Stimulated activated CD8-positive, alpha-beta memory T cell treated with anti-CD3 and anti-CD28 coated beads, Interleukin-2, amount 100 ng/mL, for 1 hour (primary cell): ENCODE measurements at regions not wholly inside any gene's neighbourhood (a gene's known extent, or its start where the extent isn't known, plus 50 kb on each side); places are given as distances from the start of the nearest gene placed in this dataset.

Experiments
- DNase-seq, 2 donors: peaks; one replicate each; pipeline ENCODE4 v3.0.0-alpha.2; 2020; ENCODE audit warnings: low read depth in 2 of 2

DNA sequence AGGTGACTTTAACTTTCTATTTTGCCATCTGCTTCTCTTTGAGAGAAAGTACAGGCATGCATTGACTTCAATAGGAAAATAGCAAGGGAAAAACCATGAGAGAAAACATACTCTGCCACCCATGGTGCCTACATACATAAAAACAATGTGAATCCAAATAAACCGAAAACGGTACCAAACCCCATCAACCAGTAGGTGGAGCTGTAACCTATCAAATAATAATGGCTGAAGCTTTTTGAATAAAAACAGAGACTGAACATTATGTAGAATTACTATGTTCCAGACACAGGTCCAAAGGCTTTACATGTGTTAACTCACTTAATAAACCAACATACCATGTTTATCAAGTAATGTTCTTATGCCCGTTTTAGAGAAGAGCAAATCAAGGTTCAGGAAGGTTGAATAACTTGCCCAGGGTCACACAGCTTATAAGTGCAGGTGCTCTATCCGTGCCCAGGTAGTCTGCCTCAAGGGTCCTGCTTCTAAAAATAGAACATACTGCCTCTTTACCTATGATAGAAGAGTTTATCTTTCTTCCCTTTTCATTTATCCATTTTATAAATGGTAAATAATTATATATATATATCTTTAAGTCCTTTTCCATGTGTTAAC, 293.9 kb upstream of the SYT4 start:
- no peak for DNase-seq

DNA sequence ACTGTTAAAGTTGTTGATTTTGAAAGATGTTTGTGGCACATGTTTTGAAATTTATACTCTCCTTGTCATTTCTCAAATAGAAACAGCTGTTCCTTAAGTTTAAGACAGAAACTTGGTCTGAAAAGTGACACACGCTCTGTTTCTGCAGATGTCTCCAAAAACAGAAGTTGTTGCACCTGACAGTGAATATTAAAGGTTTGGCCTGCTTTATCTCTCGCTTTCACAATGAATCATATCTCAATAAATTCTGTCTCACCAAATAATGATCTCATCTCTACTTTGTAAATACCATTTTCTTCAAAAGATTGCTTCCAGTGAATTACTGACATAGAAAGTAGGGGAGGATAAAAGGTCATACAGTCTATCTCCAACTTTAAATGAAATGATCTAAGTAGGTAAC, 294.9 kb upstream of the SYT4 start:
- no peak for DNase-seq

DNA sequence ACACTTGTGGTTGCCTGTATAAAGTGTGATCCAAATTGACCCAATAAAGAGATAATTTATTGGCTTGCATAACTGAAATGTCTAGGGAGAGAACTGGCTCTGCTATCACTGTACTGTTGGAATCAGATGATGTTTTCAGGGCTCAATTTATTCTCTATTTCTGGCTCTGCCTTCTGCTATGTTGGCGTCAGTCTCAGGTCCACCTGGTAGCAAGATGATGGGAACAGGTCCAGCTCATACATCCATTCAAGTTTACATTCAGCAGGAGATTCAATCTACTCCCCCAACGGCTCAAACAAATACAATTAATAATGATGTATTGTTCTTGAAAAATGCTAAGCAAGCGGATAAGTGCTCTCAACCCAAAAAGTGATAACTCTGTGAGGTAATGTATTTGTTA, 297.7 kb upstream of the SYT4 start:
- no peak for DNase-seq

DNA sequence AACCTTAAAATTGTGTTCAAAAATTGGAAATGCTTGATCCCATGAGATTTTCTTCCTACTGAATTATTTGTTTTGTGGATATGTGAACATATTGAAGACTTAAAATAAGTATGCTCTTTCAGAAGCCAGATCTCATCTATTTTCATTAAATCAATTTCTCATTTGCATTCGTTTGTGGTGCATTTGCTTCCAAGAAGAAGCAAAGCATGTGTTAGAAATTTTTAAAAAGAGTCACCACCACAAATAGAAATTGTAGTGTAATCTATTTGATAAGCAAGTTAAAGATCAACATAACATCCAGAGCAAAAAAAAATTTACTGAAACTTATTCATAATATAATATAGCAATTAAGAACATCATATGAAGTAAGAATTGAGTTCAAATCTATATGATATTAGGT, 300.9 kb upstream of the SYT4 start:
- DNase-seq, result no peak

DNA sequence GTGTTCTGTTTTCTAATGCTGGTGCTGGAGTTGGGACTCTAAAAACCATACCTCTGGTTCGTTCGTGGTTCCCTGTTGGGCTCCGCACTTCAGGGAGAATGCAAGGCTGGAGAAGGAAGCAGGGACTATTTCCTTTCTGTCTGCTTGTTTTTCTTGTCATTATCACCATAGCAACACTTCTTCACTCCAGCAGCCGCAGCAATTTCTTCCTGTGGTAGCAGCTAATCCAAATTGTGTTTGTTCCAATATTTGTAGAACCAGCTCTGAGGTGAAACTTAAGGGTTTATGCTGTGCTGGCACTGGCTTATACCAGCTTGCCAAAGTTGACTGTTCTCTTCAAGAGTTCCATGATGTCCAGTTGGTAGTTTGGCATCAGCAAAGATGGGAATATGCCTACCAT, 301.4 kb upstream of the SYT4 start:
- no peak for DNase-seq

DNA sequence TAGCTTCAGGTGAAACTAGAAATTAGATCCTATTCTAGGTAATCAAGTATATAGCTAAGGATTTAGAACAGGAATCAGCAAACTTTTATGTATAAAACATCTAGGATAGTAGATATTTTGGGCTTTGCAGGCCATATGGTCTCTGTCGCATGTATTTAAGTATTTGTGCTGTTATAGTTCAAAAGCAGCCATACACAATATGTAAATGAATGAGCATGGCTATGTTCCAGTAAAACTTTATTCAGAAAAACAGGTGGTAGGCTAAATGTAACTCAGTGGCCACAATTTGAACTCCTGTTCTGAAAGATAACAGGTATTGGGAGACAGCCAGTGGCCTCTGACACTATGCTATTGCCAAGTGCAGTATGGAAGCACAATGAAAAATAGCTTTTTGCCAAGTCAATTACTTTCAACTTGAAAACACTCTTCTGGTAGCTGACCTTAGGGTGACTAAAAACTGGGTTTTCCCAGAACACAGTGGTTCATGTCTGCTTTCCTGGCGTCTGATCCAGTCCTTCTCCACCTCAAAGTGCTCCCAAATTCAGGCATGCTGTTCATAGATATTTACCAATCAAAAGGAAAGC, 304.7 kb upstream of the SYT4 start:
- DNase-seq, result no peak

DNA sequence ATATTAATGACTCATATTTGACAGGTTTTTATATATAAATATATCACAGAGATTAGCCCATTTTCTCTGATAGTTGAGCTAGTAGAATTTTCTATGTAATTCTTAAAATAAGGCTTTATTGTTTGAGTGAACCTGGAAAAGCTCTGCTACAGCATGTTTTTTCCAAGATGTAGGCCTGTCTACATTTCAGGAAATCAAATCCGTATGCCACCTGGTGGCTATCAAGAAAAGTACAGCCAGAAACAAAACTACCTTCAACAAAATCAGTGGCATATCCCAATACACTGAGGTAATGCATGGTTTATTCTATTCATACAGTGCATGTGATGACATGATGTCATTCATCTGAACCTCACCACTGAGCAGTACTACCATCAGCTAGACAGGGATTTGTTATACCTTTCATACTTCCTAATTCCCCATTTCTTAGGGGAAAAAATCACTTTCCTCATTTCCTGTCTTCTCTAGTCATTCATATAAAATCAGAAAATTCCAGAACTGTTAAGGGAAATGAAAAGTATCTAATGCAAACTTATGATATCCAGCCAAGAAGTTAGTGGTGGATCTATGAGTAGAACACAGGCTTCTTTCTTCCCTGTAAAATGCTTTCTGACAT, 310.4 kb upstream of the SYT4 start:
- DNase-seq, result no peak

DNA sequence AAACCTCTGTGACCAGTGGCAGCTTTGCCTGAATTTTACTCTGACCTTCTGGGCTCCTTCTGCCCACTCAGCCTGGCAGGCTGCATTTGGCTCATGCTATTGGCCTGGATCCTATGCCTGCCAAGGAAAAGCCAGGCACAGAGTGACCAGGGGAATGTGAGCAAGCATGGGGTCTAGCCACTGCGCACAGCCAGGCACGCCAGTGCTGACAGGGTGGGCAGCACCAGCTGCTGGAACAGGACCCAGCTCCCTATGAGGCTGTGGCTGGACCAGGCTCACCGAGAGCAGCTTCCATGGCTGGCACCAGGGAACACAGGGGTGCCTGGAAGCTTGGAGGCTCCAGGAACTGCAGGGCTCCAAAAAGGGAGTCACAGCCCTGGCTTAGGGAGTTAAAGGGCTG, 311.5 kb upstream of the SYT4 start:
- DNase-seq, result no peak

DNA sequence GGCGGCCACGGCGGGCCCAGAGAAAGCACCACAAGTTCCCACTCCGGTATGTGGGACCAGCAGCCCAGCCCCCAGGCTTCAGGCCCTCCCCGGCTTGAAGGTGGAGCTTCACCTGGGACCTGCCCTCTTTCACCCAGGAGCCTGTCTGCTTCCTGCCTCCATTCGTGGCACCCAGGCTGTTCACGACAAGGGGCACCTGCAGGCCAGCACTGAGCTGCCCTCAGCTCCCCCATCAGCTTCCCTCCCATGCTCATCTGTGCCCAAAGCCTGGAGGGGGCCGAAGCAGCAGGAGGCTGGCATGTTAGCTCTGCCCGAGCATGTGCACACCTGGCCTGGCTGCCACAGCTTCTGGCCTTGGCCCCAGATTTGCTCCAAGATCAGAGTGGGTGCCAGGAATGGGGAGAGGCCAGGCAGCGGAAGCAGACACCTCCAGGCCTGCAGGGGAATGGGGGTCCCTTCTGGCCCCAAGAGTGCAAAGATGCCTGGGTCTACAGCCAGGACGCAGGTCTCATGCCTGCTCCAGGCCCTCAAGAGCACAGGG, 312.4 kb upstream of the SYT4 start:
- DNase-seq, result no peak

DNA sequence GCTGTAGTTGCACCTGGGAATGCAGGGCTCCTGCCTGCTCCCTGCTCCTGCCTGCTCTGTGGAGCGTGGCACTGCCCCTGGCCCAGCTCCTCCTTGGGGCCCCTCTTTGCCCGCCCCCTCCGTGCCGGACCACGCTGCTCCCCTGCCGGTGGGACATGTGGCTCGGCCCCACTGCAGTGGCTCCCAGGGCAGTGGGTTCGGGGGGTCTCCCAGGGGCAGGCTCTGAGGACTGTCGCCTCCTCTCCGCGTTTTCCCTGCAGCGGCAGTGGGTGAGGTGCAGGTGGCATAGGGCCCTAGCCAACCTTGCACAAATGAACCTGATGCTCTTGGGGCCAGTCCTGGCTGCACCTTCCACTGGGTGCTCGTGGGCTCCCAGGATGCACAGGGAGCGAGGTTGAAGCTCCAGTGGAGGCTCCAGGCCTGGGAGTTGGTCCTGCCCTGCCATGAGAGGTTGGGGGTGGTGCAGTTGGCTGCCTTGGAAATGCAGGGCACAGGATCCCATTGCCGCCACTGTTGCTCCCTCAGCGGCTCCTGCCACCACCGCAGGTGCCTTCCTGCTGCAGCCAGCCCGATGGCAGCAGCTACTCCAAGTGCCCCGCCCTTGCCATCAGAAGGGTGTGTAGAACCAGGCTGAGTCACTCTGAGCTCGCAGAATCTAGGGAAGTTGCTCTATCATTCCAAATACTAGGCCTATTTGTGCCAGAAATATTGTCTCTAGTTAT, 313.1 kb upstream of the SYT4 start:
- no peak for DNase-seq

DNA sequence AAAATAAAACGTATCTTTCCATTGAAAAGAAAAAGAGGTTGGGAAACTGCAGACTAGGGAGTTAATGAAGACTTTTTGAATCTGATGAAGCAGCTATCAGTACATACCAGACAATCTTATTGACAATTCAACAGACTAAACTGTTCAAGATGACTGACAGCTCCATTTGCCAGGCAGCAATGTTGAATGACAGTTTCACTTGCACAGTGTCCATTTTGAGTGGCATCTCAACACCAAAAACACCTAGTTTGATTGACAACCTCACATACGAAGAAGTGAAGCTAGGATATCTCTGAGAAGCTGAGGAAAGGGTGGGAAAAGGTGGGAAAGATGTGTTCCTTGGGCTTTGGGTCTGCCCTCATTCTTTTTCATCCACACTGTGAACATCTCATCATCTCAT, 315.0 kb upstream of the SYT4 start:
- DNase-seq, result no peak

DNA sequence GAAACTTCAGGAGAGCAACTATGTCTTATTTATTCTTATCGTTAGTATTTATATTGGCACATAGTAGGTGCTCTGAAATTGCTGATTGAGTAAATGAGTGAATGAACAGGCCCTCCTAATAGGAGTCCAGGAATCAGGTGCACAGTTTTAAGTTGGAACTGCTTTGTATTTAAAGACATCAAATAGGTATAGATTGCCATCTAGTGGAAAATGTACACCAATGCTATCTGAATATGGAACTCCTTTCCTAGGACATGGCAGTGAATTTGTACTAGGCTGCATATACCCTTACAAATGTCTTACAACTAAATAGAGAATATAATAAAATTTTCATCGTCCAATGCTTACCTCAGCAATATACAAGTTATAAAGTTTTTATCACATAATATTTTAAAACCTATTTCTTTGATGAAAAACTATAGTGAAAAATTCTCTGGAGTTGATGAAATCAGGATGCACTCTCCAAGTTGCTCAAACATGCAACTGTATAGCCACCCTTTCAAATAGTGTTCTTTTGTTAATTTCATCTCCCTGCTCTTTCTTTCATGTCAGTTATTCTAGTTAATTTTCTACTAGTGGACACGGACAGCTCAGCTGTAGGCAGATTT, 318.9 kb upstream of the SYT4 start:
- no peak for DNase-seq

DNA sequence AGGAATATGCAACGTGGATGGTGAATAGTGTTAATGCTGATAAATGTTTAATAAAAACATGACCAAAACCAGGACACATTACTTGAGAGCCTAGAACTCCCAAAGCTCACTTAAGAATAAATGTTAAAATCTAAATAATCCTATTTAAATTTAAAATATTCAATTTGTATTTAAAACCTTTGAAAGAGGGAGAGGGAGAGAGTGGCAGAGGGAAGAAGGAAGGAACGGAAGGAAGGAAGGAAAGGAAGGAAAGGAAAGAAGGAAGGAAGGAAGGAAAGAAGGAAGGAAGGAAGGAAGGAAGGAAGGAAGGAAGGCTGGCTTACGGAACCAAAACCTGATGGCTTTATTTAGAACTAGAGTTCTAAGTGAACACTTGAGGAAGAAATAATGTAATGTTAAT, 324.1 kb upstream of the SYT4 start:
- DNase-seq, result no peak

DNA sequence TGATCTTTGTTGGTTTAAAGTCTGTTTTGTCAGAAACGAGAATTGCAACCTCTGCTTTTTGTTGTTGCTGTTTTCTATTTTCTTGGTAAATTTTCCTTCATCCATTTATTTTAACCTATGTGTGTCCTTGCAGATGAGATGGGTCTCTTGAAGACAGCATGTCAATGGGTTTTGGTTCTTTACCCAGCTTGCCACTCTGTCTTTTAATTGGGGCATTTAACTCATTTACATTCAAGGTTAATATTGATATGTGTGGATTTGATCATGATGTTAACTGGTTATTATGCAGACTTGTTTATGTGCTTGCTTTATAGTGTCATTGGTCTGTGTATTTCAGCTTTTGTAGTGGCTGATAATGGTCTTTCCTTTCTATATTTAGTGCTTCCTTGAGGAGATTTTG, 327.9 kb upstream of the SYT4 start:
- DNase-seq, result no peak

DNA sequence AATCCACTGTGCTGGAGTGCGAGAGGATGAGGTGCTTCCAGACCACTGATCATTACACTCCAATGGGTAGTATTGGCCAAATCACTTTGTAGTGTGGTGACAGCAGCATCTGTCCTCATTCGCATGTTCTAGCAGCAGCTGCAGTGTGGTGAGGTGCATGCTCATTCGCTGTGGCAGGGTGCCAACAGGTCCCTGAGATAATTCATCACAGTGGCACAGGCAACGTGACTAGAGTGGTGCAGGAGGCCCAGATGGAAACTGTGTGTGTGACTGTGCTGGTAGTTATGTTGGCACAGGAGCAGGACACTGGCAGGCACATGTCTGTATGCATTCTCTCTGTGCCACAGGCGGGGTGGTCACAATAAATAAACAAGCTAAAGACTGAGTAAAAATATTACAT, 329.5 kb upstream of the SYT4 start:
- DNase-seq, result no peak

DNA sequence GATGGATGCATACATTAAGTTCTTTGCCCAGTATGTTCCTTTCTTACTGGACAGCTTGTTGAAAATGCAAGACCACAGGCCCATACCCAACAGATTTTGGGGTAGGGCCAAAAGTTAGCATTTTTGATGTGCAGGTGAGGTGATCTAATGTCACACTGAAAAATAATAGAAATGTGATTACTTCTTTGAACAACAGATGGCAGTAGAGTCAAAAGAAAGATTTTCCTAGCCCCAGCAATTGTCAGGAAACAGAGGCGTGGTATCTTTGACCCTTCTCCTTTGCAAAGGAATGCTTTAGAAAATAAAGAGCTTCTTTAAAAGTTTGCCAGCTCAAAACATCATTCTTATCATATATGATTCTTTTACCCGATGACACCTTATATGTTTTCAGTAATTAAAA, 343.6 kb upstream of the SYT4 start:
- no peak for DNase-seq

DNA sequence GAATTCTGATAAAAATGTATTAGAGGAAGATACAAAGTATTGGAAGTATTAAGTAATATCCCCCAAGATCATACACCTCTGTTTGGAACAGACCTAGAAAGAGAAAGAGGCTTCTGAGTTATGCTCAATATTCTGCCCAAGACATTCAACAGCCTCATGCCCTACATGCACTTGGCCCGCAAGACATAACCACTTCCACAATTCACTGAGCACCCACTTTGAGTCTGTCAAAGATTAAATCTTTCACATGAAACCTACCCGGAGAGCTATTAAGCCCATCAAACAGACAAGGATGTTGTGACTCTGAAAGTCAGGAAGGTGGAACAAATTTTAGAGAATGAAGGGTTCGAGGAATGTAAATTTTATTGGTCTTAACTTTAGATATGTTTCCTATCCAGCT, 344.7 kb upstream of the SYT4 start:
- DNase-seq, result no peak

DNA sequence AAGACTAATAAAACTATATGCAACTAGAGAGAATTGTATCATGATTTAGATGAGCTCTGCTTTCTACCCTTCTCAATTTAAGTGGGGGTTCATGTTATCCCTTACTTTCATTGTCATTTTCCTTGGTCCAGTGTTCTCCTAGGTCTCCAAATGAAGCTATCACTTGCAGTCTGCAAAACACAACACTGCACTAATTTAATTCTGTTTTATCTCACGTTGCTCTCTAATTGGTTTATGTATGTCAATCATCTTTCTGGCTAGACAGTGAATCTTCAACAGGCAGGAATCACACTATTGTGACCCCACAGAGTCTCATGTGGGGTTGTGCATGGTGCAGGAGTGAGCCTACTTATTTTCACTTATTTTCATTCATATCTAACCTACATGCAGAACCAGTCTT, 348.3 kb upstream of the SYT4 start:
- no peak for DNase-seq

DNA sequence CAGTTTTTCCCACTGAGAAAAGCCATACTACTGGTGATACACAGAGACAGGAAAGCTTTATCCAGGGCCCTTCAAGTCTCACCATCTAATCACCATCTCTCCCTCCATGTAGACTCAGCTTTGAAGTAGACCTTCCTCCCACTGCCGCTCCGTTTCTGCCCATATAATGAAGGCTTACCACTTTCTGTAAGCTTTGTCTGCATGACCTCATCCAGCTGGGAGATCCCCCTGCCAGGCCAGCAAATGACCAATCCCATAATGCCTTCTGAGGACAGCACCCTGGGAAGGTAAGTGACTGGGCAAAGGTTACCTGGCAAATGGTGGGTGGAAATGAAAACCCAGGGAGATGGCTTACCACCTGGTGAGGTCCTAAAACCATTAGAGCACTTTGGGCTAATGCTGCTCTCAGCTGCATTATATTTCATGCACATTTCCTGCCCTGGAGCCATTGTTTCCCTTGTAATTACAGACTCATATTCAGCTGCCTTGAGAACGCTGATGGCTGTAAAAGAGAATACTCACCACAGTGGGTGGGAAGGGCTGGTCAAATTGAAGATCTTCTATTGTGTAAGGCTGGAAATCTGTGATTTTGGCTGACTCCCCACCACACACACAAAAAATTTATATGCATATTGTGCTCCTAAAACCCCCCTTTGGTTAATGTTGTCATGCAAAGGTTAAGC, 350.7 kb upstream of the SYT4 start:
- DNase-seq, result no peak

DNA sequence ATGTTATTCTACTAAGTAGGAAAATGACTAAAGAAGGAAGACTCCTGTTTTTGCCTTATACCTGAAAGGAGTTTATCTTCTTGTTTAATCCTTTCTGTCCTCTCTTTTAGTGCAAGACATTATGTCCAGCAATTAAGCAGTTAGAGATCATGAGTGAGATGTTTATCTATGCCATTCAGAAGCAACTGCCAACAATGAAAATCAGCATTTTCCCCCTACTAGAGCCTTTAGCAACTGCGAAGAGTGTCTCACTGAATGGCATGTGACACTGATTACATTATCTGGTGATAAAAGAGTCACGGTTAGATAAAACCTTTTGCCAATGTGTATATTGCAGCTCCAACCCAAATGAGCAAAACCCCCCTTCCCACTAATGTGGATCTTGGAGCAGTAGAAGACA, 357.7 kb upstream of the SYT4 start:
- no peak for DNase-seq

DNA sequence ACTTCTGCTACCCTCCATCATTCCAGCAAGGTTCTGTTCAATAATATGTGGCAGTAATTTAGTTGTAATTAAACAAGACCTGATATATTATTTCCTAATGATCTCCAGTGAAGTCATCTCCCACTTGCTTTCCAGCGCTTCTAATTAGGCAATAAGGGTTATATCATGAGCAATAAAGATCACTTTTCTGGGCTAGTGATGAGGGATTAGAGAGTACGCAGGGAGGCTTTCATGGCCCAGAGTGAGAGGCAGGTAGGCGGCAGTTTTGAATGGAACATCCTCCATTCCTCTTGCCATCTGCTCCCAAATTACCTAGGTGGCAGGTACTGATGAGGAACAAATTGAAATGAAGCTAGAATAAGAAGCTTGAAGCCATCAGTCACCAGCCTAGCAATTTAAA, 358.1 kb upstream of the SYT4 start:
- DNase-seq, result no peak
